Fibroblast of lung (primary cell): ENCODE measurements at regions not wholly inside any gene's neighbourhood (a gene's known extent, or its start where the extent isn't known, plus 50 kb on each side); places are given as distances from the start of the nearest gene placed in this dataset.

ENCODE experiments used
- DNase-seq, 2 donors: peaks; one replicate each; pipeline versions ENCODE4 v3.0.0 to v3.0.0-alpha.2; 2010; ENCODE audit warnings: low read depth in 2 of 2
- H2AFZ ChIP-seq: 2 replicates; pipeline ENCODE4 v1.5.1; 2012; ENCODE audit warnings: low read length, control low read depth, inconsistent platforms
- H3K27ac ChIP-seq: 2 replicates; pipeline ENCODE4 v1.5.1; 2011; ENCODE audit warnings: low read length, control low read depth; ENCODE audit not compliant: insufficient read depth
- H3K27me3 ChIP-seq: 2 replicates; pipeline ENCODE4 v1.5.1; 2011; ENCODE audit warnings: mild to moderate bottlenecking, low read length; ENCODE audit not compliant: control insufficient read depth, insufficient read depth
- H3K36me3 ChIP-seq: 2 replicates; pipeline ENCODE4 v1.5.1; 2011; ENCODE audit warnings: low read length; ENCODE audit not compliant: control insufficient read depth, insufficient read depth
- H3K4me1 ChIP-seq: 2 replicates; pipeline ENCODE4 v1.5.1; 2011; ENCODE audit warnings: low read length; ENCODE audit not compliant: control insufficient read depth, insufficient read depth; ENCODE audit errors: extremely low read depth
- H3K4me2 ChIP-seq: 2 replicates; pipeline ENCODE4 v1.5.1; 2011; ENCODE audit warnings: low read length, control low read depth; ENCODE audit not compliant: insufficient read depth; ENCODE audit errors: extremely low read depth
- H3K4me3 ChIP-seq, 4 experiments: fragments of 200-600 bp in 1 of 4; sonication (generic) in 1 of 4; replicated peaks in 1 of 4; 2 replicates each; pipeline ENCODE4 v1.5.1; 2011 to 2016; ENCODE audit warnings: low read length in 4 of 4, low read depth in 3 of 4, mild to moderate bottlenecking in 3 of 4, control low read depth in 2 of 4, inconsistent platforms in 1 of 4, mixed read lengths in 1 of 4; ENCODE audit not compliant: insufficient read depth in 1 of 4; ENCODE audit errors: control extremely low read depth in 1 of 4
- H3K79me2 ChIP-seq: 2 replicates; pipeline ENCODE4 v1.5.1; 2012; ENCODE audit warnings: mild to moderate bottlenecking, low read length, inconsistent platforms; ENCODE audit not compliant: control insufficient read depth, insufficient read depth
- H3K9ac ChIP-seq: 2 replicates; pipeline ENCODE4 v1.5.1; 2011; ENCODE audit warnings: mild to moderate bottlenecking, low read length, control low read depth; ENCODE audit not compliant: insufficient read depth
- H3K9me3 ChIP-seq: 2 replicates; pipeline ENCODE4 v1.5.1; 2012; ENCODE audit warnings: low read depth, low read length; ENCODE audit not compliant: control insufficient read depth, insufficient read depth
- H4K20me1 ChIP-seq: 2 replicates; pipeline ENCODE4 v1.5.1; 2011; ENCODE audit warnings: low read length; ENCODE audit not compliant: control insufficient read depth, insufficient read depth; ENCODE audit errors: extremely low read depth
- EZH2 ChIP-seq: IDR thresholded peaks from 2 replicates; pipeline ENCODE4 v1.5.1; 2012; ENCODE audit warnings: low read length, control low read depth, mild to moderate bottlenecking; ENCODE audit errors: missing control alignments
- TF ChIP-seq, protein P1 (sequence below), 2 donors: IDR thresholded peaks in 1 of 2; conservative IDR thresholded peaks in 1 of 2; 1 replicate in 1 of 2; 2 replicates in 1 of 2; pipeline ENCODE4 v1.5.1; 2011 to 2012; ENCODE audit warnings: low read length in 2 of 2, control low read depth in 1 of 2, inconsistent platforms in 1 of 2, low read depth in 1 of 2, mild to moderate bottlenecking in 1 of 2

DNA sequence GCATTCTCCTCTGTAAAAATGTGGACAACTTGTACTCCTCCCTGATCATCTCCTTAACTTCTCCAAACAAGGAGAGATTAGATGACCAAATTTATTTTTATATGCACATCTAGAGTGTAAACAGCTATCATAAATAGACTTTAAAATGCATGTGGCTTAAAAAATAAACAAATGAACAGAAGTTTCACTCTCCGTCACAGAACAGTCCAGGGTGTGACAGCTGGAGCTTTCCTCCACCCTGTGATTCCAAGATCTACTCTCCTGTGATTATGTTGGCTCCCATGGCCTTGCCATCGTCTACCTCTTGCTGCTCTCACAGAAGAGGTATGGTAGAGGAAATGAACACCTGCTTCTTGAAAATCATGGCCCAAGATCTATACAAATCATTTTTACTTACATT lies 560.2 kb downstream of the TOX3 start:
- no peak overlapping the region for H3K9ac ChIP-seq
- TF ChIP-seq, protein P1, sequence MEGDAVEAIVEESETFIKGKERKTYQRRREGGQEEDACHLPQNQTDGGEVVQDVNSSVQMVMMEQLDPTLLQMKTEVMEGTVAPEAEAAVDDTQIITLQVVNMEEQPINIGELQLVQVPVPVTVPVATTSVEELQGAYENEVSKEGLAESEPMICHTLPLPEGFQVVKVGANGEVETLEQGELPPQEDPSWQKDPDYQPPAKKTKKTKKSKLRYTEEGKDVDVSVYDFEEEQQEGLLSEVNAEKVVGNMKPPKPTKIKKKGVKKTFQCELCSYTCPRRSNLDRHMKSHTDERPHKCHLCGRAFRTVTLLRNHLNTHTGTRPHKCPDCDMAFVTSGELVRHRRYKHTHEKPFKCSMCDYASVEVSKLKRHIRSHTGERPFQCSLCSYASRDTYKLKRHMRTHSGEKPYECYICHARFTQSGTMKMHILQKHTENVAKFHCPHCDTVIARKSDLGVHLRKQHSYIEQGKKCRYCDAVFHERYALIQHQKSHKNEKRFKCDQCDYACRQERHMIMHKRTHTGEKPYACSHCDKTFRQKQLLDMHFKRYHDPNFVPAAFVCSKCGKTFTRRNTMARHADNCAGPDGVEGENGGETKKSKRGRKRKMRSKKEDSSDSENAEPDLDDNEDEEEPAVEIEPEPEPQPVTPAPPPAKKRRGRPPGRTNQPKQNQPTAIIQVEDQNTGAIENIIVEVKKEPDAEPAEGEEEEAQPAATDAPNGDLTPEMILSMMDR (conservative IDR thresholded peaks at IDR 0.05 in 1 of 2, IDR thresholded peaks at IDR 0.05 in 1 of 2; ENCODE audit: low read depth in 1 of 2, low read length in 2 of 2): no peak
- no peak for TF ChIP-seq EZH2
- H3K4me1 ChIP-seq: peaks cover 2% of the 10 kb centered on the region

DNA sequence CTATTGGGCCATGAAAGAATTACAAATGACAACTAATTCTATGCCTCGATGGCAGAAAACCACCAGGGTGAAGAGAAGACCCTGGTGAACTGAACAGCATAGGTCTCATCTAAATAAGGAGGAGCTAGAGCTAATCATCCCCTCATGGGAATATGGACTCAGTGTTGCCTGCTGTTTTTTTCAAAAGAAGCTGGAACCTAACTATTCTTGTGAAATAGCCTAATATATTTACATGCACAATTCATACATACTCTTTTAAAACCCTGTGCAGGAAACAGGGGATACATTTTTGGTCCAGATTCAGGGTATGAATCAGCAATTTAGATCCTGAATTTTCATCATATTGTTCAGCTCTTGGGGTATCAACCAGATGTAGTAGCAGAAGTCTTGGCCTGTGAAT lies 560.6 kb downstream of the TOX3 start:
- Histone ChIP-seq H4K20me1 (no peaks in the 10 kb centered on the region), H3K4me1 (peaks cover 2% of the 10 kb centered on the region), H3K4me2 (no peak overlapping the region), H3K36me3 (no peaks in the 10 kb centered on the region), H3K9me3 (no peaks in the 10 kb centered on the region), H2AFZ (no peak overlapping the region), H3K27ac (no peak overlapping the region), H3K9ac (no peak overlapping the region), H3K79me2 (no peaks in the 10 kb centered on the region), H3K27me3 (no peaks in the 10 kb centered on the region), H3K4me3 (no peak overlapping the region)
- DNase-seq: no peak
- TF ChIP-seq EZH2: no peak
- TF ChIP-seq, protein P1 (conservative IDR thresholded peaks at IDR 0.05 in 1 of 2, IDR thresholded peaks at IDR 0.05 in 1 of 2; ENCODE audit: low read depth in 1 of 2, low read length in 2 of 2): no peak

More for the DNA sequence above, 560.2 kb downstream of the TOX3 start:
- Histone ChIP-seq H3K27me3 (no peaks in the 10 kb centered on the region), H2AFZ (no peak overlapping the region), H3K27ac (no peak overlapping the region), H3K9me3 (no peaks in the 10 kb centered on the region), H3K4me2 (no peak overlapping the region), H3K4me3 (no peak overlapping the region), H3K36me3 (no peaks in the 10 kb centered on the region), H3K79me2 (no peaks in the 10 kb centered on the region), H4K20me1 (no peaks in the 10 kb centered on the region)
- DNase-seq: no peak

DNA sequence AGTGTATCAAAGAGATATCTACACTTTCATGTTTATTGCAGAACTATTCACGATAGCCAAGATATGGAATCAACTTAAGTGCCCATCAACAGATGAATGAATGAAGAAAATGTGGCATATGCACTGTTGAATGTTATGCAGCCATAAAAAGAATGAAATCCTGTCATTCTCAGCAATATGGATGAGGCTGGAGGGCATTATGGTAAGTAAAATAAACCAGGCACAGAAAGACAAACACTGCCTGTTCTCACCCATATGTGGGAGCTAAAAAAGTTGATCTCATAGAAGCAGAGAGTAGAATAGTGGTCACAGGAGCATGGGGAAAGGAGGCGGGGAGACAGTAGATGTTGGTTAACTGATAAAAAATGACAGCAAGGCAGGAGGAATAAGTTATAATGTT lies 561.8 kb downstream of the TOX3 start:
- Histone ChIP-seq H3K4me2 (no peak overlapping the region), H4K20me1 (no peaks in the 10 kb centered on the region), H3K27ac (no peak overlapping the region), H3K79me2 (no peaks in the 10 kb centered on the region), H2AFZ (no peak overlapping the region), H3K4me1 (peaks cover 2% of the 10 kb centered on the region), H3K27me3 (no peaks in the 10 kb centered on the region), H3K36me3 (no peaks in the 10 kb centered on the region), H3K4me3 (no peak overlapping the region), H3K9me3 (no peaks in the 10 kb centered on the region), H3K9ac (no peak overlapping the region)
- no peak for TF ChIP-seq EZH2
- TF ChIP-seq, protein P1 (conservative IDR thresholded peaks at IDR 0.05 in 1 of 2, IDR thresholded peaks at IDR 0.05 in 1 of 2; ENCODE audit: low read depth in 1 of 2, low read length in 2 of 2): no peak
- DNase-seq: no peak
